ENCODE measurements at regions not wholly inside any gene's neighbourhood (a gene's known extent, or its start where the extent isn't known, plus 50 kb on each side); places are given as distances from the start of the nearest gene placed in this dataset.

GRCh38 chr2:16851126-16851525 is 185.5 kb upstream of the CYRIA start:
- no peaks in the 10 kb centered on the region for H3K27me3 ChIP-seq (replicated peaks in 1 of 4; ENCODE audit: control extremely low read depth in 1 of 4, control insufficient read depth in 3 of 4, insufficient read depth in 4 of 4, low read length in 3 of 4)
- Mint-ChIP-seq H3K4me1 (no peaks in the 10 kb centered on the region), H3K27me3 (no peaks in the 10 kb centered on the region), H3K4me3 (no peak overlapping the region), H3K9me3 (ENCODE audit: insufficient read depth) (no peaks in the 10 kb centered on the region), H3K27ac (no peak overlapping the region)
- H4K20me1 ChIP-seq (ENCODE audit: control insufficient read depth, insufficient read depth, low read length, poor library complexity, severe bottlenecking): no peaks in the 10 kb centered on the region
- TF ChIP-seq CTCF (IDR thresholded peaks at IDR 0.05): no peak
- TF ChIP-seq EZH2 (IDR thresholded peaks at IDR 0.05; ENCODE audit: borderline replicate concordance, insufficient read depth, low read depth, low read length, poor library complexity, severe bottlenecking): no peak
- H3K4me1 ChIP-seq (ENCODE audit: control insufficient read depth in 2 of 2, insufficient read depth in 2 of 2, low read length in 2 of 2): no peaks in the 10 kb centered on the region
- intact Hi-C loops (cut with micrococcal nuclease): no loop called here
- DNase-seq (no peak), ATAC-seq (ENCODE audit: low read depth) (no peak)
- H3K36me3 ChIP-seq (replicated peaks in 1 of 2; ENCODE audit: control extremely low read depth in 1 of 2, control insufficient read depth in 1 of 2, extremely low read depth in 1 of 2, insufficient read depth in 2 of 2, low read length in 1 of 2): no peaks in the 10 kb centered on the region
- no peak overlapping the region for H3K27ac ChIP-seq (ENCODE audit: low read length in 2 of 2)
- POLR2A ChIA-PET: no interaction called here
- no peak overlapping the region for H3K9ac ChIP-seq (ENCODE audit: low read length)
- no peak overlapping the region for H3K4me2 ChIP-seq (replicated peaks; ENCODE audit: low read depth, low read length, poor library complexity, severe bottlenecking)
- no peaks in the 10 kb centered on the region for H3K9me3 ChIP-seq (ENCODE audit: control extremely low read depth in 1 of 3, control insufficient read depth in 2 of 3, insufficient read depth in 1 of 3, low read length in 2 of 3)
- H2AFZ ChIP-seq (ENCODE audit: insufficient read depth, low read depth, low read length, poor library complexity, severe bottlenecking): no peak overlapping the region
- no peaks in the 10 kb centered on the region for H3K79me2 ChIP-seq (ENCODE audit: control insufficient read depth, insufficient read depth, low read length)
- H3K4me3 ChIP-seq (ENCODE audit: control extremely low read depth in 1 of 5, extremely low read depth in 1 of 5, insufficient read depth in 1 of 5, low read depth in 2 of 5, low read length in 4 of 5): no peak overlapping the region
- CTCF ChIA-PET: no interaction called here

DNA sequence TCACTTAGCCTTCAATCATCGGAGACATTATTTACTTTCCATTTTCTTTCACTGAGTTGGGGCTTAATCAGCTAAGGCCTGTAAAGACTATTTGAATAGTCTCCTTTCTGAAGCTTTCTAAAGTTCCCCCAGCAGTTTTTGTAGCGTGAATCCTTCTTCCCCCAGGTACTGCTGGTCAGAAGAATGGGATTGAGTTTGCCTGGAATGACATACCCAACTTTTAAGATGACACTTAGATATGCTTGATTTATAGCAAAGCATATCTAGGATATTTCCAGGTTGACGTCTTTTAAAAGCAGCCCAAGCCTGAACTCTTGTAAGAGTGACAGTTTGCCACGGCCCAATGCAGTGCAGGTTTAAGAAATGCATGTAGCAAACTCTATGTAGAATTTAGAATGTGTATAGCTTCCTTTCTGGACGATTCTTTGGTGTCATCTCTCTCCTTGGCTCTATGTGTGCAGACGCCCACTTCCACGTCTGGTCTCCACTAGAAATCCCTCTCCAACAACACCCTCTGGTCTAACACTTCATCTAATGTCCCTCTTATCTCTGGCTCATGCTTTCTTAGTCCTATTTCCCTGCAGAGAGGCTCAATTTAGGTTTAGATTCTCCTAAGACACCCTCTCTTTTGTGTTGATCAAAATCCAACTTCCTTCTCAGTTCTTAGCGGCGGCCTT is 175.0 kb upstream of the CYRIA start:
- Mint-ChIP-seq H3K27ac (no peak overlapping the region), H3K4me1 (no peaks in the 10 kb centered on the region), H3K4me3 (no peak overlapping the region), H3K9me3 (ENCODE audit: insufficient read depth) (no peaks in the 10 kb centered on the region), H3K27me3 (peaks cover 12% of the 10 kb centered on the region)
- DNase-seq (no peak), ATAC-seq (ENCODE audit: low read depth) (no peak)
- TF ChIP-seq EZH2 (IDR thresholded peaks at IDR 0.05; ENCODE audit: borderline replicate concordance, insufficient read depth, low read depth, low read length, poor library complexity, severe bottlenecking): no peak
- no peak for TF ChIP-seq CTCF (IDR thresholded peaks at IDR 0.05)
- H3K4me3 ChIP-seq (ENCODE audit: control extremely low read depth in 1 of 5, extremely low read depth in 1 of 5, insufficient read depth in 1 of 5, low read depth in 2 of 5, low read length in 4 of 5): no peak overlapping the region
- ChIA-PET POLR2A (no interaction called here), CTCF (interaction anchor here (1.1 to 1.3 kb wide), 2 partner anchors 24 to 469 kb away, joined by 3 to 6 read pairs; no protein-coding TSS in a partner anchor)
- intact Hi-C loops (cut with micrococcal nuclease): no loop called here
- H3K4me2 ChIP-seq (replicated peaks; ENCODE audit: low read depth, low read length, poor library complexity, severe bottlenecking): no peak overlapping the region
- 89% methylated on average over 3 of the region's 9 CpGs for WGBS (ENCODE audit: insufficient coverage)
- H3K9me3 ChIP-seq (ENCODE audit: control extremely low read depth in 1 of 3, control insufficient read depth in 2 of 3, insufficient read depth in 1 of 3, low read length in 2 of 3): no peaks in the 10 kb centered on the region
- no peak overlapping the region for H2AFZ ChIP-seq (ENCODE audit: insufficient read depth, low read depth, low read length, poor library complexity, severe bottlenecking)
- H3K27ac ChIP-seq (ENCODE audit: low read length in 2 of 2): no peak overlapping the region
- no peaks in the 10 kb centered on the region for H4K20me1 ChIP-seq (ENCODE audit: control insufficient read depth, insufficient read depth, low read length, poor library complexity, severe bottlenecking)
- no peaks in the 10 kb centered on the region for H3K36me3 ChIP-seq (replicated peaks in 1 of 2; ENCODE audit: control extremely low read depth in 1 of 2, control insufficient read depth in 1 of 2, extremely low read depth in 1 of 2, insufficient read depth in 2 of 2, low read length in 1 of 2)
- no peak overlapping the region for H3K9ac ChIP-seq (ENCODE audit: low read length)
- H3K4me1 ChIP-seq (ENCODE audit: control insufficient read depth in 2 of 2, insufficient read depth in 2 of 2, low read length in 2 of 2): no peaks in the 10 kb centered on the region
- peaks cover 0 to 3% (median 0%) of the 10 kb centered on the region in 4 experiments for H3K27me3 ChIP-seq (replicated peaks in 1 of 4; ENCODE audit: control extremely low read depth in 1 of 4, control insufficient read depth in 3 of 4, insufficient read depth in 4 of 4, low read length in 3 of 4)
- no peaks in the 10 kb centered on the region for H3K79me2 ChIP-seq (ENCODE audit: control insufficient read depth, insufficient read depth, low read length)
